IMR-90 (cell line): ENCODE measurements at regions not wholly inside any gene's neighbourhood (a gene's known extent, or its start where the extent isn't known, plus 50 kb on each side); places are given as distances from the start of the nearest gene placed in this dataset.

Experiments
- ATAC-seq: fragments of 200-7000 bp; cut with Tn5 transposase; 2 replicates; pipeline ENCODE4 v1.9.1; 2020; ENCODE audit warnings: low read depth, mild to moderate bottlenecking, moderate library complexity
- BruUV-seq: library from RNA; stranded (reverse); fragments of 400-500 nt; replicated peaks from 2 replicates; lab custom pipeline; 2021; lab: Mats Ljungman, UMichigan
- CTCF ChIA-PET: fragments of 300-600 bp; formaldehyde crosslinking; extraction: SDS; loops from one replicate; lab custom pipeline; 2021; ENCODE audit warnings: antibody characterized with exemption; lab: Yijun Ruan, JAX
- POLR2A ChIA-PET: fragments of 300-600 bp; sonication (Branson Sonifier 250); formaldehyde crosslinking; loops from one replicate; lab custom pipeline; 2022; ENCODE audit warnings: antibody characterized with exemption; ENCODE audit not compliant: unreplicated experiment; lab: Charles Lee
- DNase-seq: peaks from one replicate; pipeline ENCODE4 v3.0.0; 2013
- H2AFZ ChIP-seq: replicated peaks from 2 replicates; pipeline ENCODE3; 2013; ENCODE audit warnings: low read length, mild to moderate bottlenecking; ENCODE audit not compliant: poor library complexity
- H2AK5ac ChIP-seq: 2 replicates; pipeline ENCODE4 v1.6.1; 2013; ENCODE audit warnings: low read depth, low read length, inconsistent platforms
- H2AK9ac ChIP-seq: replicated peaks from 2 replicates; pipeline ENCODE3; 2013; ENCODE audit warnings: mild to moderate bottlenecking, low read depth, low read length, moderate library complexity; ENCODE audit not compliant: poor library complexity
- H2BK120ac ChIP-seq: 2 replicates; pipeline ENCODE4 v1.6.1; 2013; ENCODE audit warnings: low read depth, low read length, inconsistent platforms
- H2BK15ac ChIP-seq: 3 replicates; pipeline ENCODE4 v1.6.1; 2013; ENCODE audit warnings: low read depth, low read length, inconsistent platforms
- H2BK20ac ChIP-seq: 2 replicates; pipeline ENCODE4 v1.6.1; 2013; ENCODE audit warnings: low read depth, mild to moderate bottlenecking, inconsistent platforms, low read length, moderate library complexity
- H2BK5ac ChIP-seq: 2 replicates; pipeline ENCODE4 v1.6.1; 2013; ENCODE audit warnings: mild to moderate bottlenecking, low read depth, low read length, inconsistent platforms; ENCODE audit not compliant: poor library complexity, severe bottlenecking
- H3K14ac ChIP-seq: replicated peaks from 2 replicates; pipeline ENCODE4 v1.6.1; 2013; ENCODE audit warnings: low read depth, low read length, inconsistent platforms
- H3K18ac ChIP-seq: 2 replicates; pipeline ENCODE4 v1.6.1; 2013; ENCODE audit warnings: low read depth, low read length, control low read depth
- H3K23ac ChIP-seq: 2 replicates; pipeline ENCODE4 v1.6.1; 2013; ENCODE audit warnings: low read depth, low read length, inconsistent platforms
- H3K27ac ChIP-seq: 2 replicates; pipeline ENCODE4 v1.5.1; 2013; ENCODE audit warnings: mild to moderate bottlenecking, control low read depth, low read length; ENCODE audit not compliant: insufficient read depth
- H3K27me3 ChIP-seq: 2 replicates; pipeline ENCODE4 v1.6.1; 2013; ENCODE audit warnings: low read length; ENCODE audit not compliant: control insufficient read depth, insufficient read depth
- H3K36me3 ChIP-seq: 2 replicates; pipeline ENCODE4 v1.6.1; 2013; ENCODE audit warnings: low read length, mixed read lengths; ENCODE audit not compliant: control insufficient read depth, insufficient read depth
- H3K4ac ChIP-seq: 2 replicates; pipeline ENCODE4 v1.6.1; 2013; ENCODE audit warnings: low read depth, low read length, inconsistent platforms
- H3K4me1 ChIP-seq: 2 replicates; pipeline ENCODE4 v1.6.1; 2013; ENCODE audit warnings: low read length, mixed read lengths; ENCODE audit not compliant: control insufficient read depth, insufficient read depth
- H3K4me2 ChIP-seq: 2 replicates; pipeline ENCODE4 v1.6.1; 2013; ENCODE audit warnings: low read depth, mild to moderate bottlenecking, control low read depth, low read length, moderate library complexity
- H3K4me3 ChIP-seq: 2 replicates; pipeline ENCODE4 v1.5.1; 2013; ENCODE audit warnings: low read depth, mild to moderate bottlenecking, control low read depth, low read length, moderate library complexity; ENCODE audit not compliant: insufficient read depth
- H3K56ac ChIP-seq: 2 replicates; pipeline ENCODE4 v1.6.1; 2013; ENCODE audit warnings: low read length, inconsistent platforms; ENCODE audit not compliant: insufficient read depth; ENCODE audit errors: extremely low read depth
- H3K79me1 ChIP-seq, 2 experiments: 2 replicates each; pipeline ENCODE4 v1.6.1; 2013; ENCODE audit warnings: low read length in 2 of 2, inconsistent platforms in 1 of 2, low read depth in 1 of 2
- H3K9ac ChIP-seq: 2 replicates; pipeline ENCODE4 v1.6.1; 2013; ENCODE audit warnings: low read depth, low read length, control low read depth
- H3K9me1 ChIP-seq: 2 replicates; pipeline ENCODE4 v1.6.1; 2013; ENCODE audit warnings: low read length, inconsistent platforms; ENCODE audit not compliant: insufficient read depth
- H3K9me3 ChIP-seq: 2 replicates; pipeline ENCODE4 v1.6.1; 2013; ENCODE audit warnings: low read length; ENCODE audit not compliant: control insufficient read depth, insufficient read depth
- H4K20me1 ChIP-seq: 2 replicates; pipeline ENCODE4 v1.6.1; 2013; ENCODE audit warnings: low read length, inconsistent platforms; ENCODE audit not compliant: insufficient read depth
- H4K5ac ChIP-seq: 2 replicates; pipeline ENCODE4 v1.6.1; 2013; ENCODE audit warnings: mild to moderate bottlenecking, low read depth, low read length, control low read depth
- H4K8ac ChIP-seq, 2 experiments: 2 replicates each; pipeline ENCODE4 v1.6.1; 2013; ENCODE audit warnings: low read depth in 2 of 2, low read length in 2 of 2, control low read depth in 1 of 2, inconsistent platforms in 1 of 2
- H4K91ac ChIP-seq: 2 replicates; pipeline ENCODE4 v1.6.1; 2013; ENCODE audit warnings: low read depth, low read length, inconsistent platforms; ENCODE audit not compliant: insufficient read depth
- BHLHE40 ChIP-seq: fragments of 150-350 bp; IDR thresholded peaks from 2 replicates; pipeline ENCODE4 v1.6.1; 2016; ENCODE audit warnings: mild to moderate bottlenecking, low read depth, low read length
- CEBPB ChIP-seq: IDR thresholded peaks from 2 replicates; pipeline ENCODE4 v1.6.1; 2012; ENCODE audit warnings: low read depth, low read length, improper control_type of control experiment
- CHD1 ChIP-seq: IDR thresholded peaks from 2 replicates; pipeline ENCODE4 v1.6.1; 2012; ENCODE audit warnings: low read depth, low read length, improper control_type of control experiment
- FOS ChIP-seq: fragments of 150-350 bp; IDR thresholded peaks from 2 replicates; pipeline ENCODE4 v1.6.1; 2016; ENCODE audit warnings: low read depth, low read length
- MAFK ChIP-seq: IDR thresholded peaks from 2 replicates; pipeline ENCODE4 v1.6.1; 2012; ENCODE audit warnings: low read depth, low read length, improper control_type of control experiment
- MXI1 ChIP-seq: IDR thresholded peaks from 2 replicates; pipeline ENCODE4 v1.6.1; 2012; ENCODE audit warnings: low read depth, mild to moderate bottlenecking, low read length, moderate library complexity, borderline replicate concordance
- NFE2L2 ChIP-seq: fragments of 150-350 bp; IDR thresholded peaks from 2 replicates; pipeline ENCODE4 v1.6.1; 2016; ENCODE audit warnings: low read depth, mild to moderate bottlenecking, low read length
- POLR2A ChIP-seq: IDR thresholded peaks from 2 replicates; pipeline ENCODE4 v1.6.1; 2012; ENCODE audit warnings: mild to moderate bottlenecking, low read depth, low read length
- RAD21 ChIP-seq: IDR thresholded peaks from 2 replicates; pipeline ENCODE4 v1.6.1; 2012; ENCODE audit warnings: low read length, improper control_type of control experiment
- RCOR1 ChIP-seq: IDR thresholded peaks from 2 replicates; pipeline ENCODE4 v1.6.1; 2012; ENCODE audit warnings: mild to moderate bottlenecking, low read length, improper control_type of control experiment; ENCODE audit not compliant: insufficient replicate concordance
- RFX5 ChIP-seq: IDR thresholded peaks from 2 replicates; pipeline ENCODE4 v1.8.0; 2012; ENCODE audit warnings: low read depth, mild to moderate bottlenecking, low read length, moderate library complexity
- SMC3 ChIP-seq: fragments of 150-350 bp; IDR thresholded peaks from 2 replicates; pipeline ENCODE4 v1.6.1; 2016; ENCODE audit warnings: low read depth, mild to moderate bottlenecking, antibody characterized with exemption, low read length, moderate library complexity
- WGBS, 2 experiments: methylation state at CpG; one replicate each; pipeline versions ENCODE4 v1.1.5 to v1.1.7; 2013; ENCODE audit warnings: missing lambda C conversion rate in 2 of 2; ENCODE audit not compliant: insufficient read length in 1 of 2; ENCODE audit errors: extremely low coverage in 2 of 2; 5-methylcytosine and 5-hydroxymethylcytosine counted together
- dilution Hi-C: fragments of 300-500 bp; cut with HindIII; formaldehyde crosslinking; loops from one replicate; pipeline ENCODE4 v1.14.3; 2018; ENCODE audit warnings: low sequenced_read_pairs; ENCODE audit not compliant: unreplicated experiment
- in situ Hi-C: fragments of 300-500 bp; cut with MboI; formaldehyde crosslinking; loops from 3 replicates; pipeline ENCODE4 v1.14.3; 2019; ENCODE audit warnings: low sequenced_read_pairs, inconsistent platforms, mixed read lengths
- intact Hi-C: fragments of 100-400 bp; cut with micrococcal nuclease; formaldehyde crosslinking; loops from 2 replicates; pipeline ENCODE4 v1.10.0; 2022
- TF ChIP-seq, protein P1 (sequence below): fragments of 150-350 bp; IDR thresholded peaks from 2 replicates; pipeline ENCODE4 v1.6.1; 2016; ENCODE audit warnings: low read depth, mild to moderate bottlenecking, low read length, moderate library complexity, borderline replicate concordance
- TF ChIP-seq, protein P2 (sequence below): conservative IDR thresholded peaks from 2 replicates; pipeline ENCODE4 v1.5.1; 2012; ENCODE audit warnings: mild to moderate bottlenecking, low read depth, low read length, improper control_type of control experiment
- TF ChIP-seq, protein P3 (sequence below): fragments of 150-350 bp; IDR thresholded peaks from 2 replicates; pipeline ENCODE4 v1.6.1; 2017; ENCODE audit warnings: mild to moderate bottlenecking, antibody characterized with exemption, low read length, low read depth

DNA sequence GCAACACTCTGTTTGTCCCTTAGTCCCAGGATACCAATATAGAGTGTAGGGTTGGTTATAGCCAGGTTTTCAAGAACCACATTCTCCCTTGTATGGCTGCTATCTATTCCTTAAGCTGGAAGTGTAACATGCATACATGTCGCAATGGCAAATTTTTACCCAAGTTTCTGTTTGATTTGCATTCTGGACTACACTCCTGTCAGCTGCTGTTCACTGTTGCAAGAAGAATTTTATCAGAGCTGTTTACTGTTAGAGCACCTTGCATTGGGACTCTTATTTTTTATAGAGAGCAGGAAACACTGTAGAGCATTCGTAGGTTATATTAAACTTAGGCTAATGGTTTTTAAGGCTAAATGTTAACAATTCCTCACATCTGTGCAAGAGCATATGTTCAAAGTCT lies 376.0 kb upstream of the LRFN5 start:
- H3K9ac ChIP-seq: no peak overlapping the region
- no peak overlapping the region for H3K18ac ChIP-seq
- in situ Hi-C loops (no loop called here), intact Hi-C loops (no loop called here), dilution Hi-C loops (no loop called here)
- POLR2A ChIA-PET: no interaction called here
- no peak overlapping the region for H3K4ac ChIP-seq
- H3K4me3 ChIP-seq: no peak overlapping the region
- no peak overlapping the region for H2BK15ac ChIP-seq
- H3K9me1 ChIP-seq: no peaks in the 10 kb centered on the region
- no peaks in the 10 kb centered on the region for H4K20me1 ChIP-seq
- H2BK20ac ChIP-seq: no peak overlapping the region
- H4K5ac ChIP-seq: no peak overlapping the region
- H3K27me3 ChIP-seq: no peaks in the 10 kb centered on the region
- H2AK9ac ChIP-seq: no peak overlapping the region
- H2AFZ ChIP-seq: no peak overlapping the region
- CTCF ChIA-PET: no interaction called here
- H3K27ac ChIP-seq: no peak overlapping the region
- no CpG with 5 or more reads among the region's 2 CpGs for WGBS, 2 experiments
- no peaks in the 10 kb centered on the region for H3K36me3 ChIP-seq
- no peak for DNase-seq
- H3K14ac ChIP-seq: no peak overlapping the region
- TF ChIP-seq RFX5 (no peak), POLR2A (no peak), NFE2L2 (no peak), SMC3 (no peak), FOS (no peak), CHD1 (no peak), MAFK (no peak), CEBPB (no peak), MXI1 (no peak), RCOR1 (no peak), BHLHE40 (no peak), RAD21 (no peak)
- TF ChIP-seq, protein P1, sequence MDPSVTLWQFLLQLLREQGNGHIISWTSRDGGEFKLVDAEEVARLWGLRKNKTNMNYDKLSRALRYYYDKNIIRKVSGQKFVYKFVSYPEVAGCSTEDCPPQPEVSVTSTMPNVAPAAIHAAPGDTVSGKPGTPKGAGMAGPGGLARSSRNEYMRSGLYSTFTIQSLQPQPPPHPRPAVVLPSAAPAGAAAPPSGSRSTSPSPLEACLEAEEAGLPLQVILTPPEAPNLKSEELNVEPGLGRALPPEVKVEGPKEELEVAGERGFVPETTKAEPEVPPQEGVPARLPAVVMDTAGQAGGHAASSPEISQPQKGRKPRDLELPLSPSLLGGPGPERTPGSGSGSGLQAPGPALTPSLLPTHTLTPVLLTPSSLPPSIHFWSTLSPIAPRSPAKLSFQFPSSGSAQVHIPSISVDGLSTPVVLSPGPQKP: no peak
- TF ChIP-seq, protein P2, sequence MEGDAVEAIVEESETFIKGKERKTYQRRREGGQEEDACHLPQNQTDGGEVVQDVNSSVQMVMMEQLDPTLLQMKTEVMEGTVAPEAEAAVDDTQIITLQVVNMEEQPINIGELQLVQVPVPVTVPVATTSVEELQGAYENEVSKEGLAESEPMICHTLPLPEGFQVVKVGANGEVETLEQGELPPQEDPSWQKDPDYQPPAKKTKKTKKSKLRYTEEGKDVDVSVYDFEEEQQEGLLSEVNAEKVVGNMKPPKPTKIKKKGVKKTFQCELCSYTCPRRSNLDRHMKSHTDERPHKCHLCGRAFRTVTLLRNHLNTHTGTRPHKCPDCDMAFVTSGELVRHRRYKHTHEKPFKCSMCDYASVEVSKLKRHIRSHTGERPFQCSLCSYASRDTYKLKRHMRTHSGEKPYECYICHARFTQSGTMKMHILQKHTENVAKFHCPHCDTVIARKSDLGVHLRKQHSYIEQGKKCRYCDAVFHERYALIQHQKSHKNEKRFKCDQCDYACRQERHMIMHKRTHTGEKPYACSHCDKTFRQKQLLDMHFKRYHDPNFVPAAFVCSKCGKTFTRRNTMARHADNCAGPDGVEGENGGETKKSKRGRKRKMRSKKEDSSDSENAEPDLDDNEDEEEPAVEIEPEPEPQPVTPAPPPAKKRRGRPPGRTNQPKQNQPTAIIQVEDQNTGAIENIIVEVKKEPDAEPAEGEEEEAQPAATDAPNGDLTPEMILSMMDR: no peak
- TF ChIP-seq, protein P3, sequence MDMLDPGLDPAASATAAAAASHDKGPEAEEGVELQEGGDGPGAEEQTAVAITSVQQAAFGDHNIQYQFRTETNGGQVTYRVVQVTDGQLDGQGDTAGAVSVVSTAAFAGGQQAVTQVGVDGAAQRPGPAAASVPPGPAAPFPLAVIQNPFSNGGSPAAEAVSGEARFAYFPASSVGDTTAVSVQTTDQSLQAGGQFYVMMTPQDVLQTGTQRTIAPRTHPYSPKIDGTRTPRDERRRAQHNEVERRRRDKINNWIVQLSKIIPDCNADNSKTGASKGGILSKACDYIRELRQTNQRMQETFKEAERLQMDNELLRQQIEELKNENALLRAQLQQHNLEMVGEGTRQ: no peak
- no peak overlapping the region for H3K4me2 ChIP-seq
- H3K56ac ChIP-seq: no peak overlapping the region
- ATAC-seq: no peak
- H3K23ac ChIP-seq: no peak overlapping the region
- H4K91ac ChIP-seq: no peak overlapping the region
- no peak overlapping the region for H2BK5ac ChIP-seq
- H3K79me1 ChIP-seq: no peaks in the 10 kb centered on the region
- no TSS peak for BruUV-seq
- H3K4me1 ChIP-seq: no peaks in the 10 kb centered on the region
- no peak overlapping the region for H2BK120ac ChIP-seq
- 0 out of 2 replicates have a peak, but pooled peaks cover 2% of the 10 kb centered on the region for H3K9me3 ChIP-seq
- no peak overlapping the region for H2AK5ac ChIP-seq
- no peak overlapping the region for H4K8ac ChIP-seq
